CD4-positive, alpha-beta T cell treated with Interleukin-17A for 1 hour (primary cell): ENCODE measurements at regions not wholly inside any gene's neighbourhood (a gene's known extent, or its start where the extent isn't known, plus 50 kb on each side); places are given as distances from the start of the nearest gene placed in this dataset.
A peak's percentile ranks its signal among the peaks of the same experiment; 100 is the strongest.

Source experiments
- DNase-seq: peaks from one replicate; pipeline ENCODE4 v3.0.0-alpha.2; 2020

DNA sequence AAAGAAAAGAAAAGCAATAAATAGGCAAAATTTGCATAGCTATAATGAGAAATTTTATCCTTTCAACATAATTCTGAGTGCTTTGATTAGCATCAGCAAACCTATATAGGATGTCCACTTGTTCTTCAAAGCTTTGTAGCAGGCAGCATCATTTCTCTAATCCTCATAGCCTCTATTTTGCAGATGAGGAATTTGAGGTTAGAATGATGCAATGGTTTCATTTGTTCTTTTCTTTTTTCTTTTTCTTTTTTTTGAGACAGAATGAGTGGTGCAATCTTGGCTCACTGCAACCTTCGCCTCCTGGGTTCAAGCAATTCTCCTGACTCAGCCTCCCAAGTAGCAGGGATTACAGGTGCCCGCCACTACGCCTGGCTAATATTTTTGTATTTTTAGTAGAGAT, 594.4 kb downstream of the TOX3 start:
- no peak for DNase-seq

DNA sequence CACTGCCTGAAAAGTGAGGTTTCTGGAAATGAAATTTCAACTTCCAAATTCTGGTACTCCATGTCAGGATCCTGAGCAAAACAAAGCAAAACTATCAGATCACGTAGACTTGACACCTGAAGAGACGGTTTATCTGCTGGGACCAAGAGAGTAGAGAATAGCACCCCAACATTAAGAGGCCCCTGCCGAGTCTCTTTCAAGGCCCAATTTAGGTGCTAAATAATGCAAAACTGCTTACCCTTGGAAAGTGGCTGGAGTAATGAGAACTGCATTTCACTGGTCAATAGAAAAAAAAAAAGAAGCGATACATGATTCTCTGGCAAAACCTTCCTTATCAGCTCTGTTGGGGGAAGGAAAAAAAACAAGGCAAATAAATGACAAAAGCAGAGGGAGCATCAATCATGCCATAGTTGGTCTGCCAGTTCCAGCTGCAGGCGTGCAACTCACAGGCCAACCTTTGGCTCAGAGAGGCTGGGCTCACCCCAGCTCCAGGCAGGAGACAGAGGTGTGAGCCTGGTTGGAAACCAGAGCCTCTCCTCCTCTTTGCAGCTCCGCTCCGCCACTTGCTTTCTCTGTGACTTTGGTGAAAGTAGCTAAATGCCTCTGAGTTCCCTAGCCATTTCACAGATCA, 595.2 kb downstream of the TOX3 start:
- DNase-seq, result no peak

DNA sequence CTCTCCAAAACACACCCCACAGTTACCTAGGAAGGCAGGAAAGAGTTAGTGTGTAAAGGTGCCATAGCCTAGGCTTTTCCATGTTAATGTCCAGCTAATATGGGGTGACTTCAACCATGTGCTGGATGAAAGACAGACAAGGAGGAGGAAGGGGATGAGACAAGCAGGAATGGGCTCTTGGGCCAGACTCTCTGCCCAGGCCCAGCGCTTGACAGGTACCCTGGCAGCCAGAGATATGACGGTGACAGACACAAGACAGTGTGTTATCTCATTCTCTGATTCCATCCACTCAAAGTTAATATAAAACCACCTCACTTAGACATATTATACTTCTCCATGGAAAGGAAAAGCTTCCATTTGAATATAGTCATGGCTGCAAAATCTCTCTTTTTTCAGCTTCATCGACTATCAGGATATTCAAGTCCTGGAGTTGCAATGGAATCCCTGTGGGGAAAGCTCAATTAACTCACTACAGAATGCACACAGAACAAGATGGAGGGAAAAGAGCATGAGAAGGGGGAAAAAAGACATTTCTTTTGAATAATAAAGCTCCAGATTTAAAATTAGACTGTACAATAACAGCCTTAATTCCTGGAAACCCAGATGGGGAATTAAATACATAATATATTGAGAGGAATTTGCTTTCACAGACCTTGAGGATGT, 596.7 kb downstream of the TOX3 start:
- DNase-seq, result no peak

DNA sequence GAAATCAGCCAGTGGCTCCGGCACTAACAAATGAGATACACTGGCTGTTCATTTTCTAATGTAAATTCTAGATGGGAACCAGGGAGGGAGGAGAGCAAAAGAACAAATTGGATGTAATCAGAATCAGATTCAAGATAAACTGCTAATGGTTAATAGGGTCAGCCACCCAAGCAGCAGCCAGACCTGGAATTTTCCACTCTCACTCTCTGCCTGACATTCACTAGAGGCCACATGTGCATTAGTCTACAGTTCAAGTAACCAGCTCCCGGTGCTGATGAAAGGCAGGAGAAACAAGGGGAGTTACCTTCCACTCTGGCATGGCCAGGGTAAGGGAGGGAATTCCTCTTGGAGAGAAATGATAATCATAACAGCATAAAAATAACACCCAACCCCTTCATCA, 597.7 kb downstream of the TOX3 start:
- DNase-seq, result no peak

DNA sequence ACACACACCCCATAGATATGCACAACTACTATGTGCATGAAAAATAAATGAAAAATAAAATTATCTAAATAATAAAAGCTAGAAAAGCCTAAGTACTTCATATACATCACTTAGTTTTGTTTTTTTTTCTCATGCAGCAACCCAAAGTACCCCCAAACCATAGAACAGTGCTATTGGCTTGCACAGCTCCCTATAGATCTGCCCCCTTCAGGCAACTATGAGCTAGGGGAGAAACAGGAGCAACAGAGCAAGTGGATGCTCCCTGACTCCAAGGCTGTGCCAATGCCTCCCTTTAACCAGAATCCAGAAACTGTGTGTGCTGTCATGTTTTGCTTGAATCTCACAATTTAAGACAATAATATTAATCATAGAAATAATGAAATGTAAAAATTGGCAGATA, 605.5 kb downstream of the TOX3 start:
- no peak for DNase-seq

DNA sequence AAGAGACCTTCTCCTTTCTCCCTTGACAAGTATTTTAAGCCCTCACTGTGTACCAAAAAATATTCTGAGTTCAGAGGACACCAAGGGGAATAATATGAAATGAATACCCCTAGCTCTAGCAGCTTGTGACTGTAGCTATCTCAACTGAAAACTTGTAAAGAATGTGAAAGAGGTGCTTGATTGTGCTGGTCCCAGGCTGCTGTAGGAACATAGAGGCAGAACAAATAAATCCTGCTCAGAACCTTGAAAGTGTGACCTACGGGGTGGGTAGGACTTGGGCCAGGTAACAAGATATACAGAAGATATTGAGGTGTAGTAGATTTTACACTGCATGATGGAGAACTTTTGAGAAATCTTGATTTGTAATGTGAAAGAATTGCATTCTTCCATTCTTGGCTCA, 606.8 kb downstream of the TOX3 start:
- DNase-seq, result no peak

DNA sequence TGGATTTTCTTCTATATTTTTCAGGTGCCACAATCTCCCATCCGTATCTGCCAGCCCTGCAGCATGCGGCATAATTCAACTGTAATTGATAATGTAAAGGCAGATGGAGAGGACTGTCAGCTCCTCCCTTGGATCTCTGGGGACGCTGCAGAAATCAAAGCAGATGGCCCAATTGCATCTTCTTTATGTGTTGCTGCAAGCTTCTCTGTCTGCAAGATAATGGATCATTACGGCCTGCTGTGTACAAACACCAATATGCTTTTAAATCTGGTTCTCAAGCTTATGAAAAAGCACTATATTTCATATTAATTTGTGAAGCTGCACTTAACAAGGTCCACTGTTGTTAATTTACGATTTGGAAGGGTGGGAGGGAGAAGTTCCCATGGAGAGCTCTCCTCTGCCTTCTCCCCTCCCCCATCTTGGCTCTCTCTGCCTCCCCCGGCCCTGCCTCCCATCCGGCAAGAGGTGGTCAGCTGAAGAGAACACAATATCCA, 607.5 kb downstream of the TOX3 start:
- no peak for DNase-seq

DNA sequence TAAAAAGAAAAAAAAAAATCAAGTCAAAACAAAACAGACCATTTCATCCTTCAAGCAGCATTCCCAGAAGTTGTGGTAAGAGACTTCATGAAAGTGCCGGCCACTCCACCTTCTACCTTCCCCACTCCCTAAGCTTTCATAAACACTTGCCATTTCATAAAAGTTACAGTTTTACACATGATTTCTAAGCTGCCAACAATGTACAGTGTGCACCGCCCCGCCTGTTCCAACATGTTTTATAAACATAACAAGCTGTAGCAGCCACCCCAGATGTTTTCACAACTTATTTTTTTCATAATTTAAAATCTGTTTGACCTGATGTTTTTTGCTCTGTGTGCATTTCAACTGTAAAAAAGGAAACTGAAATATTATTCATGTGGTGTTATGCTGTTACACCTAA, 608.1 kb downstream of the TOX3 start:
- DNase-seq, result no peak

DNA sequence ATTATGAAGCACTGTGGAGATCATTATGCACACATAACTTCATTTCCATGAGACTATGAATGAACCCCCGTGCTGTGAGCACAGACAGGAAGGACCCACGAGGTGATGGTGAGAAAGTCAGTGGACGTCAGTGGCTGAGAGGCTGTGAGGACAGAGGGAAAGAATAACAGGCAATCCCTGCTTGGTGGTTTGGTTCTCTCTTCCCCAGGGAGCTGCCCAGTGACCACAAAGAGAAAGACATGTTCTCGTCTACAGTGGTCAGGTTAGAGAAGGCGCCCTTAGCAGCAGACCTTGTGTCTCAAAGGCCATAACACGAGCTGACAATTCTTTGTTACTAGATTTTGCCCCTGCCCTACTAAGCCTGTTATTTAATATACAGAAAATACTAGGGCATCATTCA, 609.2 kb downstream of the TOX3 start:
- DNase-seq, result no peak

DNA sequence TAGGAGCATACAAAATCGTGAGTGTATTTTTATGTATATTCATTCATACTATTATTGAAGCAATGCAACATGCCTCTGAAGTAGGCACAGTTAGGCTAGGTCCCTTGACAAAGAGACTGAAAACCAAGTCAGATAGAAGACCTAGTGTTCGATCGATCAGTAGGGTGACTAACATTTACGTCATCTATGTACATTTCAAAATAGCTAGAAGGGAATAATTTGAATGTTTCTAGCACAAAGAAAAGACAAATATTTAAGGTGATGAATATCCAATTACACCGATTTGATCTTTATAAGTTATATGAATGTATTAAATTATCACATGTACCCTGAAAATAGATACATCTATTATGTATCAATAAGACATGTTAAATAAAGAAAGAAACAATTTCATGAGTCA, 610.1 kb downstream of the TOX3 start:
- no peak for DNase-seq

DNA sequence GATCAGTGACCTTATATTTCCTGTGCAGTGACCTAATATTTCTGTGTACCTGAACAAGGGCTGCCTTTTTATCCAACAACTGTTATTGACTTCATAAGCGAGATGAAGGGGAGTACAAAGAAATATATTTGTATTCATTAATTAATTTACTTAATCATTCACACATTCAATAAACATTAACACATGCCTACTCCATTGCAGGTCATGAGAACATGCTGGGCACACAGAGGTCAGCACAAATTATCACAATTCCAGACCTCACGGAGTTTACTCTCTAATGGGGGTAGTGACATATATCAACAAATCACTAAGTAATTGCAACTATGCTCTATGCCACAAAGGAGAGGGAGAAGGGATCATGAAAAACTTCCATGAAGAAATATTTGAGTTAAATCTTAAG, 614.6 kb downstream of the TOX3 start:
- no peak for DNase-seq

DNA sequence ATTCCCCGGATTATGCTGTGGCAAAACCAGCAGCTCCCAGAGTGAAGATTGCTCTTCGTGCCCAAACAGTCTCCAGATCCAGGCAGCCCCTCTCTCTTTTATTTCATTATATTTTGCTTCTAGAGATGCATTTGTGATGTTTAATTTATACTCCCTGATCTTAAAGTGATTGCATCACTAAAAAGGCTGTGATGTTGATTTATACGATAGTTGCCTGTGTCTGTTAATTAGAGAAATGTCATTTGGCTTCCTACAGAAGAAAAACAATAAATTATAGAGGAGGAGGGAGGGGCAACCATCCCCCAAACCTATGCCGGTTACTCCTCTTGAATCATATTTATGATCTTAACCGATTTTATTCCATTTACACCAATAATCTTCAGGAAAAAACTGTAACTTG, 615.3 kb downstream of the TOX3 start:
- DNase-seq, result no peak

DNA sequence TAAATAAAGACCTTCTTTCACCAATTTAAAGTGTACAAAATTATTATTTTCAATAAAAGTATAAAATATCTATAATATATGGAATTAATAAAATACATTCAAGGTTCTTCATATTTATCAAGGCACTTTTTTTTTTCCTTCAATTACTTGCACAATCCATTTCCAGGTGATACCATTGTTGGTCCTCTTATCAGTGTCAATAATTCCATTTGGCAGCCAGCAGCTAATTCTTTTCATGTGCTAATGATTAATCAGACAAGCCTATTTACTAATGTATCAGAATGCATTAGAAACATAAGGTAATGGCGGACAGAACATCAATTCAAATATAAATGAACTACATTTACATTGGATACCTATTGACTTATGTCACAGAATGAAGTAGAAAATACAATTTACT, 622.2 kb downstream of the TOX3 start:
- no peak for DNase-seq

DNA sequence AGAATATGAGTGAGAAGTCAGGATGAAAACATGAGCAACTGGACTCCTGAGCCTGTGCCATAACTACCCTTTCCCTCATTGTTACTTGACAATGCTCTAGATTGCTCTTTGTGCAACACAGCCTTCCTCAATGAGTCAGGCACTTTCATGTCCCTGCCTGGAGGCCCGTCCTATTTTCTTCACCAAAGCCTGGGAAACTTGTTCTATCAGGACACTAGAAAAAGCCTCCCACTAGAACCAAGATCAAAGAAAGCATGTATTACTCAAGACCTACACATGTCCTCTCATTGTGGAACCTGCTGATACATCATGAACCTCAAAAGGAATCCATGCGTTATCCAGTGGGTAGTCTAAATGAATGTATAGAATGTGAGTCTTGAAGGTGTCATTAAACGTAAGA, 624.5 kb downstream of the TOX3 start:
- no peak for DNase-seq

DNA sequence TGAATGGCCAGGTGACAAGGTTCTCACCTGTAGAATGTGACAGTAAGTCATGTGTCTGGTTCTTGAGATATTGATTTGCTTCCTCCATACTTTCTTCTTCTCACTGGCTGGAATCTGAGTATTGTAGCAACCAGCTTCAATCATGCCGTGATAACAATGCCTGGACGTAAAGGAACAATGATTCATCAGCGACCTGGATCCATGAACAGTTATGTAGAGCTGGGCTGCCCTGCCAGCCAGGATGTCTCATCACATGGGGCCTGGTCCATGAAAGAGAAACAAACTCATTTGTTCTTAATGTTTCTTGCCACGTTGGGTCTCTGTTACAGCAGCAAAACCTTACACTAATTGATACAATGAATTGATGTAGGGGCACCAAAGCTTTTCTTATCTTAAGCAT, 627.2 kb downstream of the TOX3 start:
- no peak for DNase-seq

DNA sequence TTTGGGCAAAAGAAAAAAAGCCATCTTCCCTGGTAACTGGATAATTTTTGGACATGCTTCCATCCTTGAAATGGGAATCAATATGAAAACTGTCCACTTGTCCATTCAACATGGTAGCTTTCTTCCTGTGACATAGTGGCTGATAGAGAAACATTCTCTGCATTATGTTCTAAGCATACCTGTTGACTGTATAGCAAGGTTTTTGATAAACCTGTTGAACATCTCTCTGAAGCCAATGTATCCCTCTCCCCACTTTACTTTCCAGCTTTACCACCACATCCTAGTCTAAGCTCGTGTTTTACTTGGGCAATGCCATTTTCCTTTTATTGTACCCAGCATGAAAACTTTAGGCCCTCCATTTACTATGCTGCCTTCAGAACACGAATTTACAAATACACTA, 630.1 kb downstream of the TOX3 start:
- DNase-seq, result no peak

DNA sequence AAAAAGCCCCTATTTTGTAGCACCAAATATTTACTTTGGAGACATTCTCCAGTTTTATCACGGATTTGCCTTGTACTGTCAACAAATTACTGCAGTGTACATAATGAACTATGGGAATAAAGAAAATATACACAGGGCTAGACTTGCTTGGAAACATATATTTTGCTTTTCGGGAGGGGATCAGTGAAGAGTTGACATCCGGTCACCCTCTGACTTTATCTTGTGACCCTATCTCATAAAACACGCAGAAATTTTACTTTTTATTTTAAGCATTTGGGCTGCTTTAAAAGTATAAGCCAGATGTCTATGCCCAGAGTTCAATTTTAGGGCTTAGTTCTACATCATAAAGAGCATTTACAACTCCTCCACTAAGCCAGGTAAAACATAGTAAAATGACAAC, 630.7 kb downstream of the TOX3 start:
- no peak for DNase-seq

DNA sequence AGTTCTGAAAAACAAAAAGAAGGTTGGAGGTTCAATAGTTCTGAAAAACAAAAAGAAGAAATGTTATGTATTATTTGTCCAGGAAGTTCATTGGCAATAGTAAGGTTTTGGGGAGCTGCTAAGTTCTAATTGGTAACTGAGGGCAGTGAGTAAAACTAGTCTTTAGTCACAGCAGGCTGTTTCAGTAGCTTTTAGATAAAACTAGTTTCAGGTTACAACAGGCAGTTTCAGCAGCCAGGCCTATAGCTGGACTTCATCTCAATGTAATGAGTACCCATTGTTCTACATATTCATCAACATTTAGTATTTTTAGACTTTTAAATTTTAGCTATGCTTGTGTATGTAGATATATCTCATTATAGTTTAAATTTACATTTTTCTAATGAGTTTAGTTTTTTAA, 639.3 kb downstream of the TOX3 start:
- DNase-seq, result no peak

DNA sequence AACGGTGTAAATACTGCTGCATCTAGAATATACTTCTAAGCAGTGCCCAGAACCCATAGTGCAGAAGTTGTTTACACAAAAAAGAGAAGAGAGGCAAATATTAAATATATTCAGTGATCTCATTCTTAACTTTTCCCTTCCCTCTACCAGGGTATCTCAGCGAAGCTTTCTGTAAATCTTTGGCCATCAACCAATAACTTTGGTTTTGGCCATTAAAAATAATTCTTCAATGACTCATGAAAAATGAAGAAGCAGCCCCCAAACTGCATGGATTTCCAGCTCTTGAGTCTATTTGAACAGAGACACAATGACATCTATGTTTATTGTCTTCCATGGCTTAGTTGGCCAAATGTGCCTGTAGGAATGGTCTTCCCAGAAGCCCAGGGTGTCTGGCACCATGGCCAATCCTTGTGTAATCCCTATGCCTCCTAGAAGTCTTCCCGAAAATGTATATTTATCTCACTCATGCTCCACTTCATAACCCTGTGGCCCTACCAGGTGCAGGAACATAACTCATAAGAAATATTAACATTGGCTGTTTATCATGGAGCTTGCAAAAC, 646.6 kb downstream of the TOX3 start:
- DNase-seq, result no peak

DNA sequence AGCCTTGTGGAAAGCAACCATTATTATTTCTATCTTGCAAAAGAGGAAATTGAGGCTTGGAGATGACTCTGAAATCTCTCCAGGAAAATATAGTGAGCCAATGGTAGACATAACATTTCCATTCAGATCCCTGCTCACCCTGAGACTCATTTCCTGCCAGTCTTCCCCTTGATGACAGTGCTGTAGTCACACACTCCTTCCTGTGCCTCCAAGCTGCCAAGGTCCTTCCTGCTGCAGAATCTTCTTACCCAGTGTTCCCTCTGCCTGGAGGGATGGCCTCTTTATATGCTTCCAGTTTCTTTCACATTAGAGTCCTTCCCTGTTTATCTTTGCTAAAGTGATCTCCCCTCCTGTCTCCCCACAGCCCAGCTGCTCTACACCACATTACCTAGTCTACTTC, 648.1 kb downstream of the TOX3 start:
- DNase-seq, result peak; percentile 0

DNA sequence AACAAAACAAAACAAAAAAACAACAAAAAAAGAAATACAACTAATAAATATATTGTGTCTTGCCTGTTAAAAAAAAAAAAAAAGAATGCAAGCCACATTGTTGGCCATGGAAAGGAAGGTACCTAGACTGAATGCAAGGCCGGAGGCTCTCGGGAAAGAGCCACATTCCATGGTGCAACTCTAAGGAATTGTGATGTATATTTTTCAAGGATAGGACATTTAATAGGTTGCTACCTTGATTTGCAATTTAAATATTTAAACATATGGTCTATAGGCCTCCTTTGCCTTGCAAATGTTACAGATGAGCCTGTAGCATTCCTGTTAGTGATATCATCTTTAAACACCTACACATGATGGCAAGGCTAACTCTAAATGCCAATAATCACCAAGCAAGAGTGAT, 650.9 kb downstream of the TOX3 start:
- no peak for DNase-seq

DNA sequence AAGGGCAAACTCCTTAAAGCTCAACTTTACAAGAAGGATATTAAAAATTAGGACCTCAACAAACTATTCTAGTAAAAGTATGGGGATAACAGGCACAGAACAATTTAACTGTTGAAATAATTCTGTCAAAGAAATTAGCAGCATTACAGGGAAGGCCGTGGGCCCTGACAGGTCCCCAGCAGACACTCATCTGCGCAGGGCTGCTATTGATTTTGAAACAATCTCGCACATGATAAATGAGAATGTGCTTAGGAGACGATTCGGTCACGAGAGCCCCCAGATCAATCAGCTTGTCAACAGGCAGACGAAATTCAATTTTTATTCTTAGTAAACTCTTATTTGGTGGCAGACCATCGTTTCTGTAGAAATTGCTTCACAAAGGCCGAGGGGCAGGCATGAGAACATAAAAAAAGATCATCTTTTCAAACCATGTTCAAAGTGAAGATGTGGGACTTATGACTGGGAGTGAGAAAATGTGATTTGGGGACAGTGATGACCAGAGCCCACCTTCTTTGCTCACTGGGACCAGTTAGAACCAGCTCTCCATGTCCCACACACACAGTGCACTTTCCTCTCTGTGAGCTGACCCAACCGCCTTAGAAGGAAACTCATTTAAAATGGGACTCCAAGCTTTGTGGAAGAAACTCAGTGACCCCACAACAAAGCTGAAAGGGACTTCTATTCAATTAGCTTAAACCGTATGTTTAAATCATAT, 654.5 kb downstream of the TOX3 start:
- DNase-seq, result no peak

DNA sequence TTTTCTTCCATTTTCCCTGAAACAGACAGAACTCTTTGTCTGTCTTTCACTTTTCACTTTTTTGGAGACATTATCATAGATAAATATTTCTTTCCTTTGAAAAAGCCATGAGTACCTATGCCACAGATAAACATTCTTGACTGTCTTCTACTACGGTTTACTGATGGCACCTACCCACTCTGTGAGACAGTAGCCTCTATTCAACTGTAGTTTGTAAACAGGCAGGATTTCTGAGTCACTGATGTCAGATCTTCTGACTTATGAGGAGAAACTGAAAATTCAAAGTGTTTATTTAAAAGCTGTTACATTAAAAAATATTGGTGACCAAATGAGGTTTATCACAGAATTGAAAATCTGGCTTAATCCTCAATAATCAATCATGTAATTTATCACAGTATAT, 658.4 kb downstream of the TOX3 start:
- no peak for DNase-seq

DNA sequence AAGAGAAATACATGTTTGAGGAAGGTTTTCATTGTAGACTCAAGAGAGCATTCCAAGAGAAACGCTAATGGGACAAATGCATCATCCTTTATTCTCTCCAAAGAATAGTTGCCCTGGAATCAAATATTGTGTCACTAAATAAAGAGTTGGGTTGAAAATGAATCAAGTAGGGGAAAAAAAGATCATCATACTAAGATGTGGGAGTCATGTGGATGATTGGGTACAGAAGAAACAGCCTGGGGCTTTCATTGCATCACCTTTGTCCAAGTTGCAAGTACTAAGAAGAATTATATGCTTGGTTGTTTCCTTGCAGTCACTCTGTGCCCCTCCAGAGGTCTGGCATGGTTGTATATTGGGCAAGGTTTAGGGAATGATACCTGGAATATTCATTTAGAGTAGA, 658.9 kb downstream of the TOX3 start:
- no peak for DNase-seq
